Left forelimb (tissue), 1 donor: ENCODE measurements at regions not wholly inside any gene's neighbourhood (a gene's known extent, or its start where the extent isn't known, plus 50 kb on each side); places are given as distances from the start of the nearest gene placed in this dataset.

Experiments
- DNase-seq: peaks from one replicate; pipeline ENCODE4 v3.0.0-alpha.2; 2018; ENCODE audit warnings: low spot score

- DNase-seq, result no peak
Measured at GRCh38 chr9:109549386-109549785, 51.3 kb upstream of the PTPN3 start.

- DNase-seq, result no peak
Measured at GRCh38 chr9:109551651-109552050, 53.5 kb upstream of the PTPN3 start.

- no peak for DNase-seq
Measured at GRCh38 chr9:109555215-109555614, 57.1 kb upstream of the PTPN3 start.

- no peak for DNase-seq
Measured at GRCh38 chr9:109556061-109556460, 58.0 kb upstream of the PTPN3 start.

- DNase-seq, result no peak
Measured at GRCh38 chr9:109556786-109557185, 58.7 kb upstream of the PTPN3 start.

- DNase-seq, result no peak
Measured at GRCh38 chr9:109557481-109557880, 59.4 kb upstream of the PTPN3 start.

- DNase-seq, result no peak
Measured at GRCh38 chr9:109558718-109559151, 60.6 kb upstream of the PTPN3 start.

GRCh38 chr9:109560470-109561132 lies 62.5 kb upstream of the PTPN3 start:
- DNase-seq, result no peak

GRCh38 chr9:109561137-109561536 lies 63.0 kb upstream of the PTPN3 start:
- no peak for DNase-seq

- DNase-seq, result no peak
Measured at GRCh38 chr9:109568089-109568488, 70.0 kb upstream of the PTPN3 start.

GRCh38 chr9:109568568-109569210 lies 70.6 kb upstream of the PTPN3 start:
- no peak for DNase-seq

- no peak for DNase-seq
Measured at GRCh38 chr9:109574061-109574882, 76.2 kb upstream of the PTPN3 start.

GRCh38 chr9:109576762-109577161 lies 78.7 kb upstream of the PTPN3 start:
- DNase-seq, result no peak

GRCh38 chr9:109579191-109579948 lies 81.3 kb upstream of the PTPN3 start:
- DNase-seq, result no peak

- no peak for DNase-seq
Measured at GRCh38 chr9:109582386-109582785, 84.3 kb upstream of the PTPN3 start.

GRCh38 chr9:109584205-109584604 lies 86.1 kb upstream of the PTPN3 start:
- no peak for DNase-seq

- no peak for DNase-seq
Measured at GRCh38 chr9:109585796-109586195, 87.7 kb upstream of the PTPN3 start.

GRCh38 chr9:109586993-109587392 lies 88.9 kb upstream of the PTPN3 start:
- no peak for DNase-seq

GRCh38 chr9:109588415-109588814 lies 90.3 kb upstream of the PTPN3 start:
- DNase-seq, result no peak

- no peak for DNase-seq
Measured at GRCh38 chr9:109590966-109591365, 92.9 kb upstream of the PTPN3 start.

GRCh38 chr9:109591691-109592090 lies 93.6 kb upstream of the PTPN3 start:
- no peak for DNase-seq

GRCh38 chr9:109593612-109594011 lies 95.5 kb upstream of the PTPN3 start:
- no peak for DNase-seq
